Left renal pelvis (tissue), 4 donors: ENCODE measurements at regions not wholly inside any gene's neighbourhood (a gene's known extent, or its start where the extent isn't known, plus 50 kb on each side); places are given as distances from the start of the nearest gene placed in this dataset.
"Not testable (repeated sequence)": the region's sequence is repeated elsewhere in the genome, so short reads cannot be mapped to it uniquely, and the experiment has no call there.

Source experiments
- DNase-seq, 4 donors: peaks; one replicate each; pipeline ENCODE4 v3.0.0-alpha.2; 2013; ENCODE audit warnings: low read depth in 4 of 4, low spot score in 3 of 4

GRCh38 chr3:163518065-163518464 is 1560.2 kb downstream of the SI start:
- DNase-seq, result no peak

- DNase-seq, result no peak
Measured at GRCh38 chr3:163513149-163513657, 1565.1 kb downstream of the SI start.

- DNase-seq, result no peak
Measured at GRCh38 chr3:163508206-163508605, 1570.1 kb downstream of the SI start.

- no peak for DNase-seq
Measured at GRCh38 chr3:163504974-163505373, 1573.3 kb downstream of the SI start.

GRCh38 chr3:163499736-163500219 is 1578.5 kb downstream of the SI start:
- DNase-seq, result not testable (repeated sequence)

- DNase-seq, result not testable (repeated sequence)
Measured at GRCh38 chr3:163498842-163499735, 1579.2 kb downstream of the SI start.

- DNase-seq, result no peak
Measured at GRCh38 chr3:163491714-163492113, 1586.6 kb downstream of the SI start.

- no peak for DNase-seq
Measured at GRCh38 chr3:163490119-163490518, 1588.2 kb downstream of the SI start.

- no peak for DNase-seq
Measured at GRCh38 chr3:163482695-163483094, 1595.6 kb downstream of the SI start.

GRCh38 chr3:163481738-163482137 is 1596.6 kb downstream of the SI start:
- no peak for DNase-seq

- DNase-seq, result no peak
Measured at GRCh38 chr3:163476179-163476578, 1602.1 kb downstream of the SI start.

- DNase-seq, result no peak
Measured at GRCh38 chr3:163474766-163475165, 1603.5 kb downstream of the SI start.

GRCh38 chr3:163468531-163469335 is 1609.6 kb downstream of the SI start:
- no peak for DNase-seq

- no peak for DNase-seq
Measured at GRCh38 chr3:163462446-163462845, 1615.8 kb downstream of the SI start.

GRCh38 chr3:163450698-163451097 is 1627.6 kb downstream of the SI start:
- no peak for DNase-seq

- DNase-seq, result no peak
Measured at GRCh38 chr3:163438760-163439159, 1639.5 kb downstream of the SI start.

- no peak for DNase-seq
Measured at GRCh38 chr3:163422671-163423070, 1655.6 kb downstream of the SI start.

- no peak for DNase-seq
Measured at GRCh38 chr3:163391407-163392181, 1686.7 kb downstream of the SI start.

- DNase-seq, result no peak
Measured at GRCh38 chr3:163384383-163384782, 1693.9 kb downstream of the SI start.

- DNase-seq, result no peak
Measured at GRCh38 chr3:163382183-163382582, 1696.1 kb downstream of the SI start.

GRCh38 chr3:163368168-163368567 is 1710.1 kb downstream of the SI start:
- DNase-seq, result no peak
